SU-DHL-6 (cell line): ENCODE measurements at regions not wholly inside any gene's neighbourhood (a gene's known extent, or its start where the extent isn't known, plus 50 kb on each side); places are given as distances from the start of the nearest gene placed in this dataset.

Experiments
- H2AFZ ChIP-seq: fragments of 200-600 bp; sonication (generic); 2 replicates; pipeline ENCODE4 v1.6.1; 2014; ENCODE audit warnings: low read depth, mild to moderate bottlenecking, moderate library complexity, mixed read lengths, antibody characterized with exemption, low read length; ENCODE audit not compliant: severe bottlenecking
- H3F3A ChIP-seq: fragments of 200-600 bp; shearing (Covaris generic); 2 replicates; pipeline ENCODE4 v1.6.0; 2016; ENCODE audit warnings: antibody characterized with exemption, mild to moderate bottlenecking; ENCODE audit not compliant: insufficient read depth
- H3K27ac ChIP-seq: fragments of 200-600 bp; sonication (generic); 2 replicates; pipeline ENCODE4 v1.5.1; 2016; ENCODE audit warnings: low read depth, mild to moderate bottlenecking, low read length, moderate library complexity, mixed read lengths
- H3K27me3 ChIP-seq: fragments of 200-600 bp; sonication (generic), shearing (Covaris generic); 2 replicates; pipeline ENCODE4 v1.6.0; 2014; ENCODE audit warnings: mild to moderate bottlenecking, low read length
- H3K36me3 ChIP-seq: fragments of 200-600 bp; sonication (generic); 2 replicates; pipeline ENCODE4 v1.6.1; 2014; ENCODE audit warnings: mild to moderate bottlenecking, low read length, mixed read lengths
- H3K4me2 ChIP-seq: fragments of 300-600, 200-600 bp; shearing (Covaris generic), sonication (generic); 2 replicates; pipeline ENCODE4 v1.6.0; 2014; ENCODE audit warnings: low read length, low read depth, mild to moderate bottlenecking; ENCODE audit not compliant: poor library complexity, severe bottlenecking
- H3K4me3 ChIP-seq: fragments of 200-600 bp; sonication (generic); 2 replicates; pipeline ENCODE4 v1.5.1; 2014; ENCODE audit warnings: antibody characterized with exemption, low read length, mild to moderate bottlenecking, mixed read lengths; ENCODE audit not compliant: insufficient read depth, poor library complexity, severe bottlenecking
- H3K79me2 ChIP-seq: fragments of 200-600 bp; sonication (generic); 2 replicates; pipeline ENCODE4 v1.6.1; 2014; ENCODE audit warnings: mild to moderate bottlenecking, low read length, moderate library complexity; ENCODE audit not compliant: insufficient read depth
- H3K9ac ChIP-seq: fragments of 200-600 bp; sonication (generic); 2 replicates; pipeline ENCODE4 v1.7.0; 2014; ENCODE audit warnings: mild to moderate bottlenecking, low read length
- H3K9me2 ChIP-seq: fragments of 200-600 bp; sonication (generic); replicated peaks from 2 replicates; pipeline ENCODE4 v1.6.1; 2014; ENCODE audit warnings: low read length; ENCODE audit not compliant: insufficient read depth
- H3K9me3 ChIP-seq: fragments of 200-600 bp; sonication (generic); 2 replicates; pipeline ENCODE4 v1.6.1; 2014; ENCODE audit warnings: low read length, mixed read lengths; ENCODE audit not compliant: insufficient read depth
- H4K20me1 ChIP-seq: fragments of 200-600 bp; sonication (generic); 2 replicates; pipeline ENCODE4 v1.6.1; 2014; ENCODE audit warnings: low read depth, mild to moderate bottlenecking, antibody characterized with exemption, low read length, moderate library complexity, mixed read lengths
- EZH2phosphoT487 ChIP-seq: fragments of 200-600 bp; sonication (generic), shearing (Covaris generic); conservative IDR thresholded peaks from 2 replicates; pipeline ENCODE4 v1.6.1; 2018; ENCODE audit warnings: mild to moderate bottlenecking, antibody characterized with exemption, low read length, moderate library complexity, mixed read lengths
- TF ChIP-seq, protein P1 (sequence below): fragments of 200-600 bp; sonication (generic); IDR thresholded peaks from one replicate; pipeline ENCODE4 v1.5.1; 2017; ENCODE audit warnings: antibody characterized with exemption, mild to moderate bottlenecking, low read length, moderate library complexity; ENCODE audit not compliant: insufficient read depth, poor library complexity, severe bottlenecking

DNA sequence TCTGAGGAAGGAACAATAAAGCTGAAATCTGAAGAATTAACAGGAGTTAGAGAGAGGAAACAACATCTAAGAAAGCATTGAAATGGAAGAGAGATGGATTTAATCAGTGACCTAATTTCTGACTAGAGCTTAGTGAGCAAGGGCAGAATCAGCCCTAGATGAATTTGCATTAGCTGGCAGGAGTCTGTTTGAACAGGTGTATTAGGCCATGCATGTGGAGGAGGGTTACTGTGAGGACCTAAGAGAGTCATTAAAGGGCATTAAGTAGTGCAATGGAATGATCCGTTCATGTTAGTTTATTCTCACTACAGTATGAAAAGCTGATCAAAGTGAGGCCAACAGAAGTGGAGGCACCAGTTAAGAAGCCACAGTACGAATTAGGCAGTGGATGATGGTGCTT lies 285.3 kb downstream of the GRB14 start:
- H2AFZ ChIP-seq = no peak overlapping the region
- no peak overlapping the region for H3K4me2 ChIP-seq
- no peaks in the 10 kb centered on the region for H3K27me3 ChIP-seq
- no peaks in the 10 kb centered on the region for H3K79me2 ChIP-seq
- no peak overlapping the region for H3K27ac ChIP-seq
- H4K20me1 ChIP-seq = no peaks in the 10 kb centered on the region
- H3K9me2 ChIP-seq = no peaks in the 10 kb centered on the region
- H3F3A ChIP-seq = no peaks in the 10 kb centered on the region
- H3K36me3 ChIP-seq = no peaks in the 10 kb centered on the region
- no peaks in the 10 kb centered on the region for H3K9me3 ChIP-seq
- no peak overlapping the region for H3K4me3 ChIP-seq
- no peak for TF ChIP-seq EZH2phosphoT487
- TF ChIP-seq, protein P1, sequence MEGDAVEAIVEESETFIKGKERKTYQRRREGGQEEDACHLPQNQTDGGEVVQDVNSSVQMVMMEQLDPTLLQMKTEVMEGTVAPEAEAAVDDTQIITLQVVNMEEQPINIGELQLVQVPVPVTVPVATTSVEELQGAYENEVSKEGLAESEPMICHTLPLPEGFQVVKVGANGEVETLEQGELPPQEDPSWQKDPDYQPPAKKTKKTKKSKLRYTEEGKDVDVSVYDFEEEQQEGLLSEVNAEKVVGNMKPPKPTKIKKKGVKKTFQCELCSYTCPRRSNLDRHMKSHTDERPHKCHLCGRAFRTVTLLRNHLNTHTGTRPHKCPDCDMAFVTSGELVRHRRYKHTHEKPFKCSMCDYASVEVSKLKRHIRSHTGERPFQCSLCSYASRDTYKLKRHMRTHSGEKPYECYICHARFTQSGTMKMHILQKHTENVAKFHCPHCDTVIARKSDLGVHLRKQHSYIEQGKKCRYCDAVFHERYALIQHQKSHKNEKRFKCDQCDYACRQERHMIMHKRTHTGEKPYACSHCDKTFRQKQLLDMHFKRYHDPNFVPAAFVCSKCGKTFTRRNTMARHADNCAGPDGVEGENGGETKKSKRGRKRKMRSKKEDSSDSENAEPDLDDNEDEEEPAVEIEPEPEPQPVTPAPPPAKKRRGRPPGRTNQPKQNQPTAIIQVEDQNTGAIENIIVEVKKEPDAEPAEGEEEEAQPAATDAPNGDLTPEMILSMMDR = no peak
- H3K9ac ChIP-seq = no peak overlapping the region

DNA sequence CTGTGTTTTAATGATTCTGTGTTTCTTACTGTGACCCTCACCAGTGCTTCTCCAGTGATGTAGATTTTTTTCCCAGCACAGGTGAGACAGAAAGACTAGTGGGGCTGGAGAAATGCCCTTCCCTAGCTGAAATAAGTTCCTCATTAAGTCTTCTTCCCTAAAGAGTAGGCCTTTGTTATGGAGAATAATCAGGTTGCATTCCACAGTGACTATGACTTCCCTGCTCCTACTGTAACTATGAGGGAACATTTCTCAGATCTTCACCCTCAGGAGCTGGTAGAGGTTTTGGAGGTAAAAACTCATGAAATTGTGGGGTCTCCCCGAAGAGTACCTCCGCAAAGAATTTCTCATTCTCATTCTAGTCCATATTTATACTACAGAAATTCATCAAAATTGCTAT lies 286.2 kb downstream of the GRB14 start:
- no peaks in the 10 kb centered on the region for H3K79me2 ChIP-seq

GRCh38 chr2:164328310-164328709 lies 293.0 kb downstream of the GRB14 start:
- H3K9me3 ChIP-seq = no peaks in the 10 kb centered on the region
- TF ChIP-seq, protein P1 = no peak
- TF ChIP-seq EZH2phosphoT487 = no peak
- no peaks in the 10 kb centered on the region for H3K27me3 ChIP-seq
- H3K9me2 ChIP-seq = no peaks in the 10 kb centered on the region
- H3K79me2 ChIP-seq = no peaks in the 10 kb centered on the region
- no peak overlapping the region for H3K9ac ChIP-seq
- H3K4me3 ChIP-seq = no peak overlapping the region
- no peaks in the 10 kb centered on the region for H3K36me3 ChIP-seq
- H3K27ac ChIP-seq = no peak overlapping the region
- no peaks in the 10 kb centered on the region for H3F3A ChIP-seq
- no peak overlapping the region for H3K4me2 ChIP-seq
- no peak overlapping the region for H2AFZ ChIP-seq
- no peaks in the 10 kb centered on the region for H4K20me1 ChIP-seq

More for the DNA sequence above, 286.2 kb downstream of the GRB14 start:
- no peak overlapping the region for H3K4me2 ChIP-seq
- H3K9ac ChIP-seq = no peak overlapping the region
- no peaks in the 10 kb centered on the region for H3K9me3 ChIP-seq
- H2AFZ ChIP-seq = no peak overlapping the region
- H3K27ac ChIP-seq = no peak overlapping the region
- H3K4me3 ChIP-seq = no peak overlapping the region
- no peaks in the 10 kb centered on the region for H3K9me2 ChIP-seq
- no peaks in the 10 kb centered on the region for H3K36me3 ChIP-seq
- no peaks in the 10 kb centered on the region for H4K20me1 ChIP-seq
- H3F3A ChIP-seq = no peaks in the 10 kb centered on the region
- no peak for TF ChIP-seq EZH2phosphoT487
- TF ChIP-seq, protein P1 = no peak
- no peaks in the 10 kb centered on the region for H3K27me3 ChIP-seq
